ENCODE measurements at regions not wholly inside any gene's neighbourhood (a gene's known extent, or its start where the extent isn't known, plus 50 kb on each side); places are given as distances from the start of the nearest gene placed in this dataset.

- no peak for DNase-seq
Observed at GRCh38 chr14:65252482-65253255, 150.4 kb upstream of the MAX start.

GRCh38 chr14:65255029-65255545 is 152.8 kb upstream of the MAX start:
- no peak for DNase-seq

- no peak for DNase-seq
Observed at GRCh38 chr14:65255583-65256461, 153.5 kb upstream of the MAX start.

- DNase-seq: no peak
Observed at GRCh38 chr14:65256714-65257113, 154.4 kb upstream of the MAX start.

- no peak for DNase-seq
Observed at GRCh38 chr14:65257425-65257824, 155.1 kb upstream of the FUT8 start.

GRCh38 chr14:65258391-65258790 is 154.1 kb upstream of the FUT8 start:
- no peak for DNase-seq

- no peak for DNase-seq
Observed at GRCh38 chr14:65259000-65259399, 153.5 kb upstream of the FUT8 start.

GRCh38 chr14:65260786-65261185 is 151.7 kb upstream of the FUT8 start:
- DNase-seq: no peak

GRCh38 chr14:65261425-65261920 is 151.1 kb upstream of the FUT8 start:
- no peak for DNase-seq

- DNase-seq: no peak
Observed at GRCh38 chr14:65261946-65262345, 150.6 kb upstream of the FUT8 start.

- no peak for DNase-seq
Observed at GRCh38 chr14:65263177-65263788, 149.2 kb upstream of the FUT8 start.

- no peak for DNase-seq
Observed at GRCh38 chr14:65267856-65268255, 144.7 kb upstream of the FUT8 start.

- DNase-seq: no peak
Observed at GRCh38 chr14:65268594-65268993, 143.9 kb upstream of the FUT8 start.

GRCh38 chr14:65269732-65270131 is 142.8 kb upstream of the FUT8 start:
- no peak for DNase-seq

- DNase-seq: no peak
Observed at GRCh38 chr14:65277027-65277426, 135.5 kb upstream of the FUT8 start.

- no peak for DNase-seq
Observed at GRCh38 chr14:65277580-65278270, 134.8 kb upstream of the FUT8 start.

- no peak for DNase-seq
Observed at GRCh38 chr14:65278589-65278988, 133.9 kb upstream of the FUT8 start.

- no peak for DNase-seq
Observed at GRCh38 chr14:65279510-65279909, 133.0 kb upstream of the FUT8 start.

GRCh38 chr14:65279958-65280357 is 132.6 kb upstream of the FUT8 start:
- DNase-seq: no peak

GRCh38 chr14:65280653-65281052 is 131.9 kb upstream of the FUT8 start:
- no peak for DNase-seq

GRCh38 chr14:65281991-65282895 is 130.3 kb upstream of the FUT8 start:
- DNase-seq: no peak

GRCh38 chr14:65282896-65283253 is 129.7 kb upstream of the FUT8 start:
- no peak for DNase-seq
